AG04450 (cell line): ENCODE measurements at regions not wholly inside any gene's neighbourhood (a gene's known extent, or its start where the extent isn't known, plus 50 kb on each side); places are given as distances from the start of the nearest gene placed in this dataset.

ENCODE experiments used
- CTCF ChIA-PET: fragments of 300-600, 350-600 bp; formaldehyde crosslinking; extraction: SDS; loops from one replicate; lab custom pipeline; 2022; ENCODE audit warnings: antibody characterized with exemption, inconsistent platforms; lab: Charles Lee
- POLR2A ChIA-PET: fragments of 350-600 bp; formaldehyde crosslinking; extraction: SDS; loops from one replicate; lab custom pipeline; 2021; ENCODE audit warnings: antibody characterized with exemption, inconsistent platforms; lab: Yijun Ruan, JAX
- DNase-seq: peaks from one replicate; pipeline ENCODE4 v3.0.0-alpha.2; 2011; ENCODE audit warnings: low read depth, low spot score
- H3K27ac ChIP-seq: one replicate; pipeline ENCODE4 v1.5.1; 2012; ENCODE audit warnings: low read depth, low read length, control low read depth
- H3K27me3 ChIP-seq: one replicate; pipeline ENCODE4 v1.6.0; 2012; ENCODE audit warnings: low read length; ENCODE audit not compliant: control insufficient read depth, insufficient read depth
- H3K4me3 ChIP-seq: 2 replicates; pipeline ENCODE4 v1.5.1; 2011; ENCODE audit warnings: mild to moderate bottlenecking, low read depth, low read length, control low read depth
- H3K9me3 ChIP-seq: 2 replicates; pipeline ENCODE4 v1.5.1; 2012; ENCODE audit warnings: low read length; ENCODE audit not compliant: control insufficient read depth, insufficient read depth
- CTCF ChIP-seq: IDR thresholded peaks from 2 replicates; pipeline ENCODE4 v1.5.1; 2011; ENCODE audit warnings: low read depth, low read length, control low read depth, inconsistent platforms

- DNase-seq = no peak
Measured at GRCh38 chr13:105035092-105035491, 1500.4 kb downstream of the EFNB2 start.

GRCh38 chr13:105033999-105034398 is 1501.5 kb downstream of the EFNB2 start:
- Histone ChIP-seq H3K27ac (no peak overlapping the region), H3K9me3 (no peaks in the 10 kb centered on the region), H3K4me3 (no peak overlapping the region), H3K27me3 (no peaks in the 10 kb centered on the region)
- POLR2A ChIA-PET = no interaction called here
- CTCF ChIA-PET = no interaction called here
- DNase-seq = no peak
- TF ChIP-seq CTCF = no peak

More at GRCh38 chr13:105035092-105035491, 1500.4 kb downstream of the EFNB2 start:
- Histone ChIP-seq H3K27ac (no peak overlapping the region), H3K9me3 (no peaks in the 10 kb centered on the region), H3K27me3 (no peaks in the 10 kb centered on the region), H3K4me3 (no peak overlapping the region)
- TF ChIP-seq CTCF = no peak
- CTCF ChIA-PET = interaction anchor here (0.5 kb wide), 1 partner anchor 169 kb away, joined by 4 read pairs; no protein-coding TSS in a partner anchor
- POLR2A ChIA-PET = no interaction called here

GRCh38 chr13:105031306-105031705 is 1504.2 kb downstream of the EFNB2 start:
- H3K4me3 ChIP-seq = no peak overlapping the region
- POLR2A ChIA-PET = no interaction called here
- no peaks in the 10 kb centered on the region for H3K9me3 ChIP-seq
- H3K27me3 ChIP-seq = no peaks in the 10 kb centered on the region
- no peak for DNase-seq
- no peak for TF ChIP-seq CTCF
- CTCF ChIA-PET = no interaction called here
- H3K27ac ChIP-seq = no peak overlapping the region

GRCh38 chr13:105030851-105031250 is 1504.6 kb downstream of the EFNB2 start:
- Histone ChIP-seq H3K9me3 (no peaks in the 10 kb centered on the region), H3K27me3 (no peaks in the 10 kb centered on the region), H3K27ac (no peak overlapping the region), H3K4me3 (no peak overlapping the region)
- POLR2A ChIA-PET = no interaction called here
- CTCF ChIA-PET = no interaction called here
- no peak for TF ChIP-seq CTCF
- DNase-seq = no peak

GRCh38 chr13:105019073-105019472 is 1516.4 kb downstream of the EFNB2 start:
- POLR2A ChIA-PET = no interaction called here
- Histone ChIP-seq H3K27ac (no peak overlapping the region), H3K9me3 (no peaks in the 10 kb centered on the region), H3K27me3 (no peaks in the 10 kb centered on the region), H3K4me3 (no peak overlapping the region)
- CTCF ChIA-PET = no interaction called here
- DNase-seq = no peak
- TF ChIP-seq CTCF = no peak
